ENCODE measurements at regions not wholly inside any gene's neighbourhood (a gene's known extent, or its start where the extent isn't known, plus 50 kb on each side); places are given as distances from the start of the nearest gene placed in this dataset.

DNA sequence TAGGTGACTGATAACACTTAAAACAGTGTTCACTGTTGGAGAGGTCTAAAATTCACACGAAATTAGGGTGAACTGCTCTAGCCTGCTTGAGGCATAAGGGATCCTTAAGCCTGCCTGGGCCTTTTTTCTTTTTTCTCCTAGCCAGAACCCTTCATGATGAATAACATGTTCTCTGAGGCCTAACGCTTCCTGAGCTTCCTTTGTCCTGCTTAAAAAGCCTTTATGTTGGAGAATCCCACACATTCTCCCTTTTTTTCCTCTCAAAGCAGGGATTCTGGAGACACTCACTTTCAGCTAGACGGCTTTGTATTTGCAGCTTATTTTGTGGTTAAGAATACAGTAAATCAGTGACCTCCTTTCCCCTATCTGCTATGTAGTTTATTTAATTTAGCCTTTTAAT is 354.7 kb upstream of the PHF14 start:
- TF ChIP-seq, protein P1, sequence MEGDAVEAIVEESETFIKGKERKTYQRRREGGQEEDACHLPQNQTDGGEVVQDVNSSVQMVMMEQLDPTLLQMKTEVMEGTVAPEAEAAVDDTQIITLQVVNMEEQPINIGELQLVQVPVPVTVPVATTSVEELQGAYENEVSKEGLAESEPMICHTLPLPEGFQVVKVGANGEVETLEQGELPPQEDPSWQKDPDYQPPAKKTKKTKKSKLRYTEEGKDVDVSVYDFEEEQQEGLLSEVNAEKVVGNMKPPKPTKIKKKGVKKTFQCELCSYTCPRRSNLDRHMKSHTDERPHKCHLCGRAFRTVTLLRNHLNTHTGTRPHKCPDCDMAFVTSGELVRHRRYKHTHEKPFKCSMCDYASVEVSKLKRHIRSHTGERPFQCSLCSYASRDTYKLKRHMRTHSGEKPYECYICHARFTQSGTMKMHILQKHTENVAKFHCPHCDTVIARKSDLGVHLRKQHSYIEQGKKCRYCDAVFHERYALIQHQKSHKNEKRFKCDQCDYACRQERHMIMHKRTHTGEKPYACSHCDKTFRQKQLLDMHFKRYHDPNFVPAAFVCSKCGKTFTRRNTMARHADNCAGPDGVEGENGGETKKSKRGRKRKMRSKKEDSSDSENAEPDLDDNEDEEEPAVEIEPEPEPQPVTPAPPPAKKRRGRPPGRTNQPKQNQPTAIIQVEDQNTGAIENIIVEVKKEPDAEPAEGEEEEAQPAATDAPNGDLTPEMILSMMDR (IDR thresholded peaks at IDR 0.05; ENCODE audit: low read depth, low read length): no peak
- no peak for DNase-seq (ENCODE audit: extremely low read depth, low read depth)

DNA sequence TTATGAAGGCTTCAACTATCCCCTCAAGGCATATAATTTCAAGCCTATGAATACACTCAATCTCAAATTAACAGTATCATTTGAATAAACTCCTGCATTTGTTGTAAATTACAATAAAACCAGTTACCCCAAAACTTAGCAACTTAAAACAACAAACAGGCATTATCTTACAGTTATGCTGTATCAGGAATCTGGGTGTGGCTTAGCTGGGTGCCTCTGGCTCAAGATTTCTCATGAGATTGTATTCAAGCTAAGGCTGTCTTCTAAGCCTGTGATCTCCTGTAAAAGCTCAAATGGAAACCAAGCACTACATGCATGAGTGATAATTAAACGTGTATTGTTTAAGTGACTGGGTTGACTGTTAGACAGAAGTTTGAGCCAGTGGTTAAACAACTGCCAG is 341.0 kb upstream of the PHF14 start:
- DNase-seq (ENCODE audit: extremely low read depth, low read depth): no peak
- TF ChIP-seq, protein P1 (IDR thresholded peaks at IDR 0.05; ENCODE audit: low read depth, low read length): no peak

DNA sequence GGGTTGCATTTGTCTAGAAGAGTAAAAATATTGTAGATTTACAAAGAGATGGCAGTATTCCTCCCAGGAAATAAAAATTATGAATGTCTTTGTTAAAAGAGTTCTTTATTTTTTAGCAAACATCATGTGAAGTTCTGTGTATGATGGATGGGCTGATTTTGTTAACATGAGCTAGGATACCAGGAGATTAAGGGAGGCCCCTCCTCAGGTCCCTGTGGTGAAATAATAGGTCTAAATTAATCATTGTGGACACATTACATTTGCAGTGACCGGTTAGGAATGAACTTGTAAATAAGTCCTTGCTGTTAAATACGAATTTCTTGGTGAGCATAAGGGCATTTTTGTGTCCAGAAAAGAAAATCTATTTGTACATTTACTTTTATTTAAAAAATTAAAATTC is 339.4 kb upstream of the PHF14 start:
- TF ChIP-seq, protein P1 (IDR thresholded peaks at IDR 0.05; ENCODE audit: low read depth, low read length): no peak
- no peak for DNase-seq (ENCODE audit: extremely low read depth, low read depth)

DNA sequence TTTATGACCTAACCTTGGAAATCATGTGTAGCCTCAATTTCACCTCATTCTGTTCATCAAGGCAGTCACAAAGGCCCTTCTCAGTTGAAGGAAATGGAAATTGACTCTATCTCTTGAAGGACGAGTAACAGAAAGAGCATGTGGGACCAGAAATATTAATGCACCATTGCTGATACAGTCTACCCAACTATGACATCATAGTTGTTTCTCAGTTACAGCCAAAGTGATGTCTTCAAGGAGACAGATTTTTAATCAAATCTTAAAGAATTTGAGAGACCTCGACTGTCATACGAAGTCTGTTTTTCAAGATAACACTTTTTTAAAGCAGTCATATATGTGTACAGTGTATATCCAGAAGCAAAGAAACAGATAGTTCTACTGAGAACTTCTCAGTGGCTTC is 335.7 kb upstream of the PHF14 start:
- TF ChIP-seq, protein P1 (IDR thresholded peaks at IDR 0.05; ENCODE audit: low read depth, low read length): no peak
- no peak for DNase-seq (ENCODE audit: extremely low read depth, low read depth)

DNA sequence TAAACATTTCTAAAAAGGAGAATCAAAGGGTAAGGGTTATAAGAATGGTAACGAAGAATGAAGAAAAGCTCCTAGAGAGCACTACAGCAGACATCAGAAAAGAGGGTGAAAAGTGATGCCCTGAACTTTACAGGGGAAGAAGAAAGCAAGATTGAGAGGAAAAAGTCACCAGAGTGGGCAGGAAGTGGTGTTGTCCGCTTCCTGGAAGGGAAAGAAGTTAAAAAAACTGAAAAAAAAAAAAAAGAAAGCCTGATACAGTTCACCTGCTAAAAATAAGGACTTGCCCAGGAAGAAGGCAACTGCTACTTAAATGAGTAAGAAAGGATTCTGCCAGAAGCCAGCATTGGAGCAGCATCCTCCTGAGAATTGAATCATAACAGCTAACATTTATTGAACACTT is 330.1 kb upstream of the PHF14 start:
- TF ChIP-seq, protein P1 (IDR thresholded peaks at IDR 0.05; ENCODE audit: low read depth, low read length): no peak
- DNase-seq (ENCODE audit: extremely low read depth, low read depth): no peak

DNA sequence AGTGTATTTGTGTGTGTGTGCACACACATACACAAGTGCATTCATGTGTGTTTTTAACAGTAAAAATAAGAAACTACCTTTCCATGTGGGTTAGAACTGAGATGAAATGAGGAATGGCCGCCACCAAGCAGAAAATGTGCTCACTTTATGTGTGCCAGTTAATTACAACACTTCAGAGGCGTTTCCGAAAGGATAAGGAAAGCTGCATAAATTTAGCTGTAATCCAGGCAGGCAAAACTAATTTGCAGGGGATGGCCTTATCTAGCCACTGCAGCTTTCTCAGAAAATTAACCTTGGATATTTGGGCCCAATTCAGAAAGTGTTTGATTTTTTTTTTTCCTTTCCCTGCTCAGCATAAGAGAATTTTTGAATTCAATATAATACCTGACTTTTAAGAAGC is 328.8 kb upstream of the PHF14 start:
- DNase-seq (ENCODE audit: extremely low read depth, low read depth): no peak
- TF ChIP-seq, protein P1 (IDR thresholded peaks at IDR 0.05; ENCODE audit: low read depth, low read length): no peak

DNA sequence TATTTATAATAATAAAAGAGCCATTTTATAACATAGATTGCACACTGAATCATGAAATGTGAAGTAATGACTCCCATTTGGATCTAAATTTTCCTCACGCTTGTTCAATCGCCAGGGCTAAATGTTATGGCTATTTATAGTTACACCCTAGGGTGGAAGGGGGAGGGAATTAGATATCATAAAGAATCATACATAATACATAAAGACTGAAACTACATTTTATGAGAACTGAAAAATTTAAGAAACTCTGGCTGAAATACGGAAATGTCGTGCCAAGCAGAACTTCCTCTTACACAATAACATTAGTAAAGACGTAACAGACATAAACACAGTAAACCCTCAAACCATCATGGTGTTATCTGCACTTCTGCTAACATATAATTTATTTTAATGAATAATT is 327.5 kb upstream of the PHF14 start:
- no peak for DNase-seq (ENCODE audit: extremely low read depth, low read depth)
- TF ChIP-seq, protein P1 (IDR thresholded peaks at IDR 0.05; ENCODE audit: low read depth, low read length): no peak
